HEK293 (cell line): ENCODE measurements at regions not wholly inside any gene's neighbourhood (a gene's known extent, or its start where the extent isn't known, plus 50 kb on each side); places are given as distances from the start of the nearest gene placed in this dataset.

Experiments used
- SETDB1 ChIP-seq: IDR thresholded peaks from one replicate; pipeline ENCODE4 v1.6.1; 2017; ENCODE audit warnings: mild to moderate bottlenecking, low read length, moderate library complexity, mixed read lengths; ENCODE audit not compliant: insufficient read length
- ZNF10 ChIP-seq: fragments of 450-650 bp; formaldehyde crosslinking; IDR thresholded peaks from 2 replicates; pipeline ENCODE4 v1.5.1; 2017; ENCODE audit warnings: missing biosample characterization, missing genetic modification characterization
- ZNF114 ChIP-seq: fragments of 450-650 bp; formaldehyde crosslinking; IDR thresholded peaks from 2 replicates; pipeline ENCODE4 v1.5.0; 2017; ENCODE audit warnings: missing biosample characterization, missing genetic modification characterization
- ZNF121 ChIP-seq: fragments of 450-650 bp; formaldehyde crosslinking; IDR thresholded peaks from 2 replicates; pipeline ENCODE4 v1.5.1; 2016; ENCODE audit warnings: missing biosample characterization, missing genetic modification characterization
- ZNF341 ChIP-seq: fragments of 450-650 bp; formaldehyde crosslinking; IDR thresholded peaks from 2 replicates; pipeline ENCODE4; 2016; ENCODE audit warnings: low read depth, missing biosample characterization, missing genetic modification characterization
- ZNF423 ChIP-seq: fragments of 450-650 bp; formaldehyde crosslinking; IDR thresholded peaks from 2 replicates; pipeline ENCODE4 v1.5.1; 2016; ENCODE audit warnings: missing biosample characterization, missing genetic modification characterization
- ZNF776 ChIP-seq: fragments of 450-650 bp; formaldehyde crosslinking; IDR thresholded peaks from 2 replicates; pipeline ENCODE4 v1.5.0; 2017; ENCODE audit warnings: missing biosample characterization, missing genetic modification characterization, borderline replicate concordance
- TF ChIP-seq, protein P1 (sequence below): fragments of 450-650 bp; formaldehyde crosslinking; IDR thresholded peaks from 2 replicates; pipeline ENCODE4 v1.5.1; 2017; ENCODE audit warnings: missing biosample characterization, missing genetic modification characterization
- TF ChIP-seq, protein P2 (sequence below): fragments of 450-650 bp; formaldehyde crosslinking; IDR thresholded peaks from 2 replicates; pipeline ENCODE4 v1.5.1; 2016; ENCODE audit warnings: missing biosample characterization, missing genetic modification characterization
- TF ChIP-seq, protein P3 (sequence below): fragments of 450-650 bp; formaldehyde crosslinking; IDR thresholded peaks from 2 replicates; pipeline ENCODE4 v1.5.1; 2016; ENCODE audit warnings: missing biosample characterization, missing genetic modification characterization, low read depth

DNA sequence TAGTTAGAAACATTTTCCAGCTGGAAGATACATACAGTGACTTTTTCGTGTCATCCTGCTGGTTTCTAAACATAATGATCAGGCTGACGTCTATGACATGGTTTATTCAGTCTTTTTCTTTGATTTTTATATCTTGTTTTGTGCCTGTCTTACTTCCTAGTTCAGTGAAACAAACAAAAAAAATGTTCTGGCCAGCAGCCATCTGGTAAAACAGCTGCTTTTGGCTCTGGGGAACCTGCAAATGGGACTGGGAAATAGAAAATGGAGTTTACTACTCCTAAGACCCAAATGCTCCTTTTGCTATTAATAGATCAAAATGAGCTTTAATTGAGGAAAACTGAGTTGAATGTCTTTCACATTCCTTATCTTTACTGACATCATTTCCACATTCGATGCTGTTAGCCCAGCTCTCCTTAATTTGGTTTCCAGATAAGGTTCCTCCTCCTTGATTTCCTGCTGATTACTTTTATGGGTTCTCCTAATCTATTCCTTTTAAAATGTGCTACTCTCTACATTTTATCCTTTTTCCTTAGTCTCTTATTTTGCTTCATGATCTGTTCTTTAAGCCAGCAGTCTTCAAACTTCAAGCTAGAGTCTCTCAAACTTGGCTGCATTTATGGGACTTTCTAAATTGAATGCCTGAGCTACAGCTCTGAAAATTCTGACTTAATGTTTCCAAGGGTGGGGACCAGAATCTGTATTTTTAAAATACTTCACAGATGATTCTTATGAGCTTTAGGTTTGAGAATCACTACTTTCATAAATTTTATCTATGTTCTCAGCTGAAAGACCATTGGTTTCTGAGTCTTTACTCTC lies 499.5 kb downstream of the ANKRD50 start:
- TF ChIP-seq, protein P1, sequence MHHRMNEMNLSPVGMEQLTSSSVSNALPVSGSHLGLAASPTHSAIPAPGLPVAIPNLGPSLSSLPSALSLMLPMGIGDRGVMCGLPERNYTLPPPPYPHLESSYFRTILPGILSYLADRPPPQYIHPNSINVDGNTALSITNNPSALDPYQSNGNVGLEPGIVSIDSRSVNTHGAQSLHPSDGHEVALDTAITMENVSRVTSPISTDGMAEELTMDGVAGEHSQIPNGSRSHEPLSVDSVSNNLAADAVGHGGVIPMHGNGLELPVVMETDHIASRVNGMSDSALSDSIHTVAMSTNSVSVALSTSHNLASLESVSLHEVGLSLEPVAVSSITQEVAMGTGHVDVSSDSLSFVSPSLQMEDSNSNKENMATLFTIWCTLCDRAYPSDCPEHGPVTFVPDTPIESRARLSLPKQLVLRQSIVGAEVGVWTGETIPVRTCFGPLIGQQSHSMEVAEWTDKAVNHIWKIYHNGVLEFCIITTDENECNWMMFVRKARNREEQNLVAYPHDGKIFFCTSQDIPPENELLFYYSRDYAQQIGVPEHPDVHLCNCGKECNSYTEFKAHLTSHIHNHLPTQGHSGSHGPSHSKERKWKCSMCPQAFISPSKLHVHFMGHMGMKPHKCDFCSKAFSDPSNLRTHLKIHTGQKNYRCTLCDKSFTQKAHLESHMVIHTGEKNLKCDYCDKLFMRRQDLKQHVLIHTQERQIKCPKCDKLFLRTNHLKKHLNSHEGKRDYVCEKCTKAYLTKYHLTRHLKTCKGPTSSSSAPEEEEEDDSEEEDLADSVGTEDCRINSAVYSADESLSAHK (tag by site-specific recombination) = no peak
- TF ChIP-seq, protein P2, sequence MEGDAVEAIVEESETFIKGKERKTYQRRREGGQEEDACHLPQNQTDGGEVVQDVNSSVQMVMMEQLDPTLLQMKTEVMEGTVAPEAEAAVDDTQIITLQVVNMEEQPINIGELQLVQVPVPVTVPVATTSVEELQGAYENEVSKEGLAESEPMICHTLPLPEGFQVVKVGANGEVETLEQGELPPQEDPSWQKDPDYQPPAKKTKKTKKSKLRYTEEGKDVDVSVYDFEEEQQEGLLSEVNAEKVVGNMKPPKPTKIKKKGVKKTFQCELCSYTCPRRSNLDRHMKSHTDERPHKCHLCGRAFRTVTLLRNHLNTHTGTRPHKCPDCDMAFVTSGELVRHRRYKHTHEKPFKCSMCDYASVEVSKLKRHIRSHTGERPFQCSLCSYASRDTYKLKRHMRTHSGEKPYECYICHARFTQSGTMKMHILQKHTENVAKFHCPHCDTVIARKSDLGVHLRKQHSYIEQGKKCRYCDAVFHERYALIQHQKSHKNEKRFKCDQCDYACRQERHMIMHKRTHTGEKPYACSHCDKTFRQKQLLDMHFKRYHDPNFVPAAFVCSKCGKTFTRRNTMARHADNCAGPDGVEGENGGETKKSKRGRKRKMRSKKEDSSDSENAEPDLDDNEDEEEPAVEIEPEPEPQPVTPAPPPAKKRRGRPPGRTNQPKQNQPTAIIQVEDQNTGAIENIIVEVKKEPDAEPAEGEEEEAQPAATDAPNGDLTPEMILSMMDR (tag by site-specific recombination) = no peak
- TF ChIP-seq SETDB1 (no peak), ZNF776 (tag by site-specific recombination) (no peak), ZNF10 (tag by site-specific recombination) (no peak), ZNF114 (tag by site-specific recombination) (no peak), ZNF341 (tag by site-specific recombination) (no peak), ZNF423 (tag by site-specific recombination) (no peak), ZNF121 (tag by site-specific recombination) (no peak)
- TF ChIP-seq, protein P3, sequence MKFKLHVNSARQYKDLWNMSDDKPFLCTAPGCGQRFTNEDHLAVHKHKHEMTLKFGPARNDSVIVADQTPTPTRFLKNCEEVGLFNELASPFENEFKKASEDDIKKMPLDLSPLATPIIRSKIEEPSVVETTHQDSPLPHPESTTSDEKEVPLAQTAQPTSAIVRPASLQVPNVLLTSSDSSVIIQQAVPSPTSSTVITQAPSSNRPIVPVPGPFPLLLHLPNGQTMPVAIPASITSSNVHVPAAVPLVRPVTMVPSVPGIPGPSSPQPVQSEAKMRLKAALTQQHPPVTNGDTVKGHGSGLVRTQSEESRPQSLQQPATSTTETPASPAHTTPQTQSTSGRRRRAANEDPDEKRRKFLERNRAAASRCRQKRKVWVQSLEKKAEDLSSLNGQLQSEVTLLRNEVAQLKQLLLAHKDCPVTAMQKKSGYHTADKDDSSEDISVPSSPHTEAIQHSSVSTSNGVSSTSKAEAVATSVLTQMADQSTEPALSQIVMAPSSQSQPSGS = no peak
